WI38 (cell line): ENCODE measurements at regions not wholly inside any gene's neighbourhood (a gene's known extent, or its start where the extent isn't known, plus 50 kb on each side); places are given as distances from the start of the nearest gene placed in this dataset.

Source experiments
- H3K4me3 ChIP-seq: 2 replicates; pipeline ENCODE4 v1.5.1; 2011; ENCODE audit warnings: low read depth, mild to moderate bottlenecking, control low read depth, low read length
- TF ChIP-seq, protein P1 (sequence below): IDR thresholded peaks from 2 replicates; pipeline ENCODE4 v1.5.1; 2012; ENCODE audit warnings: low read depth, mild to moderate bottlenecking, control low read depth, low read length

DNA sequence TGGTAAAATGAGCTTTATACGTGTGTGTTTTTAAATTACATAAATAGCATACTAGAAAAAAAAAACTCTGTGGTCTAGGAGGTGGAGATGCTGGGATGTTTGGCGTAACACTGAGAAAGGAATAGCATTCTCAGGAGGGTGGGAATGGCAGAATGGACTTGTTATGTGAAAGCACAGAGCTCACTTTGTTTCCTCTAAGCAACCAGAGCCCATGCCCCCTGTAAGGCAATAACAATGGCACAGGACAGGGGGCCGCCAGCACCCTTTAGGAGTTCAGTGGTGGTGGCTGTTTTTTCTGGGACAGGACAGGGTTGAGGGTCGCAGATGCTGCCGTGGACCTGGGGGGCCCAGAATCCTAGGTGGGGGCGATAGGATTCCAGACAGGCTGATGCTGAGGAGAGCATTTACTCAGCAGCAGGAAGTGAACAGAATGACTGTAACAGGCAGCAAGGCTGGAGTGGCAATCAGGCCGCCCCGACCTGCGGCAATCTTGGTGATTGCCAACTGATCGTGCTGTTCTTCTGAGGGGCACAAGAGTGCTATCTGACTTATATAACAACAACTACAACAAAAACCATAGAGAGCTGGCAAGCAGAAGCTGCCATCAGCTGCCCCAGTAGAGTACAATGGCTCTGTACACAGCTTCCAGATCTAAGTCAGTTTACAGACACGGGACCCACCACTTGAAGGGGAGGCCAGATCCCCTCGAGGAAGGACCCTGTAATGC lies 160.4 kb downstream of the UACA start:
- no peak overlapping the region for H3K4me3 ChIP-seq
- TF ChIP-seq, protein P1, sequence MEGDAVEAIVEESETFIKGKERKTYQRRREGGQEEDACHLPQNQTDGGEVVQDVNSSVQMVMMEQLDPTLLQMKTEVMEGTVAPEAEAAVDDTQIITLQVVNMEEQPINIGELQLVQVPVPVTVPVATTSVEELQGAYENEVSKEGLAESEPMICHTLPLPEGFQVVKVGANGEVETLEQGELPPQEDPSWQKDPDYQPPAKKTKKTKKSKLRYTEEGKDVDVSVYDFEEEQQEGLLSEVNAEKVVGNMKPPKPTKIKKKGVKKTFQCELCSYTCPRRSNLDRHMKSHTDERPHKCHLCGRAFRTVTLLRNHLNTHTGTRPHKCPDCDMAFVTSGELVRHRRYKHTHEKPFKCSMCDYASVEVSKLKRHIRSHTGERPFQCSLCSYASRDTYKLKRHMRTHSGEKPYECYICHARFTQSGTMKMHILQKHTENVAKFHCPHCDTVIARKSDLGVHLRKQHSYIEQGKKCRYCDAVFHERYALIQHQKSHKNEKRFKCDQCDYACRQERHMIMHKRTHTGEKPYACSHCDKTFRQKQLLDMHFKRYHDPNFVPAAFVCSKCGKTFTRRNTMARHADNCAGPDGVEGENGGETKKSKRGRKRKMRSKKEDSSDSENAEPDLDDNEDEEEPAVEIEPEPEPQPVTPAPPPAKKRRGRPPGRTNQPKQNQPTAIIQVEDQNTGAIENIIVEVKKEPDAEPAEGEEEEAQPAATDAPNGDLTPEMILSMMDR: no peak

DNA sequence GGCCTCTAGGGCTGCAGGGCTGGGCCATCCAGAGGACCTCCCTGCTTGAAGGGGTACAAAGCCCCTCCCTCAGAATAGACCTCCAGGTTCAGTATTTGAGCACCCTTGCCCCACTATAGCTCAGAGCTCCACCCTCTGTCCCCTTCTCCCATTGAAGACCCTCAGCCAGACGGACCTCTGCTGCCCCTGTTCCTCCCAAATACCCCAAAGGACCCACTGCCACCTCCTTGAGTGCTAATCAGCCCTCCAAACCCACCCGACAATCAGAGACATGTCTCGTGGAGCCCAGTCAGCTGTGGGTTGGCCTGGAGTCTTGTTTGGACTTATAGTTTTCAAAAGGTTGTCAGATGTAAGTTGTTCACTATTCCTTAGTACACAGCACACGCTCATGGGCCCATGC lies 161.1 kb downstream of the UACA start:
- TF ChIP-seq, protein P1: no peak
- no peak overlapping the region for H3K4me3 ChIP-seq

DNA sequence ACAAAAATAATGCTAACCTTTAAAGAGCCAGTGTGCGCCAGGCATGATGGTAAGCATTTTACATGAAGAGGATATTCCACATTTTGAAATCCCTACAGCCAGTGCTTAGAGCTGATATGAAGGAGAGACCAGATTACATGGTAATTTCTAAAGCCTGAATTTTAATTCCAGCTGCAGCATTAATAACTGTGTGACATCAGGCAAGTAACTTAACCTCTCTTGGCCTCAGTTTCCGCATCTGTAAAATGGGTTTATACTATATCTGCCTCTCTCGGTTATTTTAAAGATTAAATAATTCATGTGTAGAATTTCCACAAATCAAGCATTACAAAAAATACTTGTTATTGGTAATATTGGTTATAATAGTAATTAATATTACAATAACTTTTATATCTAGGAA lies 165.4 kb downstream of the UACA start:
- no peak overlapping the region for H3K4me3 ChIP-seq
- TF ChIP-seq, protein P1: no peak

DNA sequence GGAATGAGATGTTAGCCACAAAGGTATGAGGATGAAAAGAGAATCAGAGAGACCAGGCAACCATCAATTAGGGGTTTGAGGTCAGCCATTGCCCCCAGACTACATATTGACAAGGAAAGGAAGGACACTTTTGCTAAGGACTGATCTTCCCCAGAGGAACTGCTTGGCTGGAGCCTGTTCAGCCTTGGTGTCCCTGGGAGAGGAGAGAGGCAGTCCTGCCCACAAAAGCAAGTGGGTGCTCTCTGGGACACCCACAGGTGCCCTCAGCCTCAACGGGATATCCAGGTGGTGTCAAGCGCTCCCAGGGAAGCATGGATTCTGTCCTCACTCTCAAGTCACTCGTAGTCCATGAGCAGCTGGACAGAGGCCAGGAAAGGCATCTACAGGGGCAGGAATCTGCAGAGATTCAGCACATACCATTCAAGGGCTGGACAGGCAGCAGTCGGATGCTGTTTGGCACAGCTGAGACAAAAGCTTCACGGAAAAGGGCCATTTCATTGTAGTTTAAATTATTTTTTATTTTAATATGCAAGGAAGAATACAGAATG lies 166.2 kb downstream of the UACA start:
- H3K4me3 ChIP-seq: no peak overlapping the region
- TF ChIP-seq, protein P1: no peak

DNA sequence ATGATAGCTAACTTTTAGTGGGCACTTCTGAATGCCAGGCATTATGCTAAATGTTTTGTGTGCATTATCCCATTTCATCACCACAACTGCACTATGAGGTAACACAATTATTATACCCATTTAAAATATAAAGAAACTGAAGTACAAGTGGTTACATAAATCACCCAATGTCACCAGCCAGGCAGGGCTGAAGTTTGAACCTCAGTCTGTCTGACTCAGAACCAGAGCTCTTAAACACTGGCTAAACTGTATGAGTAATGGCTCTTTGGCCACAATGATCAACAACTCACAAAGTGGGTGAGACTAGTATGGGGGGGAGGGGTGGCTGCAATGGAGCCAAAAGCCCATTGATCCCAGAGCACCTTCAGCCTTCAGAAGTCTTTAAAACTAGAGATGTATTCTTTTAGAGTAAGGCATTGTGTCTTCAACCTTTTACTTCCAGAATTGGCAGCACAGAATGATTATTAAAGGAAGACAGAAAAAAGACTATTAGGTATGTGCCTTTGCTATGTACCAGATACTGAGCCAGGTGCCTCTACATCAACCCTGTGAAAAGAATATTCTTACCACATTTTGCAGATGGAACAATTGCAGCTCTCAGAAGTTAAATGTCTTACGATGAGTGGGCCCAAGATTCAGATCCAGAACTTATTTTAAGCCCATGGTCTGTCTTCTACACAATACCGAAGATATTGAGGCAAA lies 166.9 kb downstream of the UACA start:
- no peak overlapping the region for H3K4me3 ChIP-seq
- TF ChIP-seq, protein P1: no peak

DNA sequence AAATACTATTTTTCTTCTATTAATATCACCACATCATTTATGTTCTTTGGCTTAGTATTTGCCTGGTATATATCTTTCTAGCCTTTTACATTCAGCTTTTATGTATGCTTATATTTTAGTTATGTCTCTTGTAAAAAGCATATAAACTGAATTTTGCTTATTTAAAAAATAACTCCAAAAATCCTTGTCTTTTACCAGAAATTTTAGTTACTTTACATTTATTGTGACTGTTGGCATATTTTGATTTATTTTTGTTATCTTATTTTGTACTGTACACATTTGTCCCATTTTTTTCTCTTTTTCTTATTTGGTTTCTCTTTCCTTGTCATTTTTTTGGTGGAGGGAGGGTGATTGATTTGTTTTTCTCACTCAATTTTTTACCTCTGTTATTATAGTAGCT lies 169.6 kb downstream of the UACA start:
- TF ChIP-seq, protein P1: no peak
- no peak overlapping the region for H3K4me3 ChIP-seq

DNA sequence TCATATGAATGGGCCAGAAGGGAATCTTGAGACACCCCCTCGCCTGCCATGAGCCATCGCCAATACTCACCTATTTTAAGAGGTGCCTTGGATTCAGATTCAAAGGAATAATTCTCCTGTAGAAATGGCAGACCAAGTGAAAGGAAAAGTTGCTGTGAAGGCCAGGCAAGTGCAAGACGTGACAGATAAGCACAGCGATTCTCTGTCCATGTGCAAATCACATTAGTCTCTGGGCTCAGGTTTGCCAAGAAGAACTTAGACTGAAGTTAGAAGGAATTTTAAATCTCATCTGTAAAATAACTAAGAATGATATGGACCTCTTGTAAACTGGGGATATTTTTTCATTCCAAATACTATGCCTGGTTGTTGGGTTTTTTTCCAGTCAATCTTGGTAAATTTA lies 173.6 kb downstream of the UACA start:
- H3K4me3 ChIP-seq: no peak overlapping the region
- TF ChIP-seq, protein P1: no peak
